ENCODE measurements at regions not wholly inside any gene's neighbourhood (a gene's known extent, or its start where the extent isn't known, plus 50 kb on each side); places are given as distances from the start of the nearest gene placed in this dataset.

DNA sequence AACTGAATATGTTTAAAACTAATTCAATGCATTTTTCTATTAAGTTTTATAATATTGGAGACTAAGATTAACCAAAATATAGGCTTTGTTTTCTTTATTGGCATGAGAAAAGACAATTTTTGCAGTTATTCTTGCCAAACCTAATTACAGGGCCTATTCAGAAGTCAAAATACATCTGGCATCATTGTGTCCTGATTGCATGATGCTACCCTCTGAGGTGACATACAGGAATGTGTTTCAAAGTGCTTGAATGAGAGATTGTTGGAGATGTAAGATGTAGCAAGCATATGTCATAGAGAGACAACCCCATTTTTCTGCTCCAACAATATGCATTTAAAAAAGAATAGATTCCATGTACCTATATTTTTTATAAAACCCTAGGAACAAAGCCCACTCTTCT is 1036.4 kb downstream of the PCDH18 start:
- Histone ChIP-seq H3K9ac (ENCODE audit: low read length) (no peak overlapping the region), H3F3A (ENCODE audit: insufficient read depth, low read length) (no peaks in the 10 kb centered on the region), H2AFZ (ENCODE audit: low read length) (no peak overlapping the region), H3K27me3 (ENCODE audit: insufficient read depth, low read length) (no peaks in the 10 kb centered on the region), H3K27ac (ENCODE audit: low read depth, low read length, poor library complexity, severe bottlenecking) (no peak overlapping the region), H3K4me3 (ENCODE audit: low read depth, low read length, poor library complexity, severe bottlenecking) (no peak overlapping the region), H4K20me1 (ENCODE audit: insufficient read depth, low read length) (no peaks in the 10 kb centered on the region), H3K36me3 (ENCODE audit: insufficient read depth, low read length) (no peaks in the 10 kb centered on the region), H3K9me3 (ENCODE audit: low read length) (no peaks in the 10 kb centered on the region), H3K4me2 (ENCODE audit: low read length) (no peak overlapping the region), H3K9me2 (ENCODE audit: low read depth, low read length) (no peaks in the 10 kb centered on the region), H3K79me2 (ENCODE audit: insufficient read depth, low read length) (no peaks in the 10 kb centered on the region), H3K4me1 (ENCODE audit: insufficient read depth, low read length, severe bottlenecking) (no peaks in the 10 kb centered on the region)
- TF ChIP-seq EZH2 (IDR thresholded peaks at IDR 0.05; ENCODE audit: borderline replicate concordance, low read length) = no peak
- TF ChIP-seq, protein P1, sequence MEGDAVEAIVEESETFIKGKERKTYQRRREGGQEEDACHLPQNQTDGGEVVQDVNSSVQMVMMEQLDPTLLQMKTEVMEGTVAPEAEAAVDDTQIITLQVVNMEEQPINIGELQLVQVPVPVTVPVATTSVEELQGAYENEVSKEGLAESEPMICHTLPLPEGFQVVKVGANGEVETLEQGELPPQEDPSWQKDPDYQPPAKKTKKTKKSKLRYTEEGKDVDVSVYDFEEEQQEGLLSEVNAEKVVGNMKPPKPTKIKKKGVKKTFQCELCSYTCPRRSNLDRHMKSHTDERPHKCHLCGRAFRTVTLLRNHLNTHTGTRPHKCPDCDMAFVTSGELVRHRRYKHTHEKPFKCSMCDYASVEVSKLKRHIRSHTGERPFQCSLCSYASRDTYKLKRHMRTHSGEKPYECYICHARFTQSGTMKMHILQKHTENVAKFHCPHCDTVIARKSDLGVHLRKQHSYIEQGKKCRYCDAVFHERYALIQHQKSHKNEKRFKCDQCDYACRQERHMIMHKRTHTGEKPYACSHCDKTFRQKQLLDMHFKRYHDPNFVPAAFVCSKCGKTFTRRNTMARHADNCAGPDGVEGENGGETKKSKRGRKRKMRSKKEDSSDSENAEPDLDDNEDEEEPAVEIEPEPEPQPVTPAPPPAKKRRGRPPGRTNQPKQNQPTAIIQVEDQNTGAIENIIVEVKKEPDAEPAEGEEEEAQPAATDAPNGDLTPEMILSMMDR (IDR thresholded peaks at IDR 0.05; ENCODE audit: low read length) = no peak

DNA sequence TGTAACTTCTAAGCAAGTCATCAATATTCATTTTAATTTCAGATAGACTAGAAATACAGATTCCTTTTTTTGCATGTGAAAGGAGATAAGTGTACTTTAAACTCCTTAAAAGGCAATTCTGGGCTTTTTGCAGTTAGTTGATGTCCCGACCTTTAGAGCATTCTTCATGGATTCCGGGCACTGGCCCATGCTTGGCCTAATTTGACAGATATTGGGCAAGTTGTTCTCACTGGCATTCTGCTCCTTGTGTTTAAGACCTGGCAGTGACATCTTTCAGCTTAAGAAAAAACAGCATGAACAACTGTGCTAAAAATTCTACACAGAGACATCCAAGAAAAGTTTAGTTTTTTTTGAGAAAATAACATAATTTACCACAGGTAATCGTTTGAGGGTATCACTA is 1037.2 kb downstream of the PCDH18 start:
- no peaks in the 10 kb centered on the region for H3K79me2 ChIP-seq (ENCODE audit: insufficient read depth, low read length)
- no peaks in the 10 kb centered on the region for H3K36me3 ChIP-seq (ENCODE audit: insufficient read depth, low read length)
- H3K27me3 ChIP-seq (ENCODE audit: insufficient read depth, low read length) = no peaks in the 10 kb centered on the region
- H3F3A ChIP-seq (ENCODE audit: insufficient read depth, low read length) = no peaks in the 10 kb centered on the region
- H3K9me2 ChIP-seq (ENCODE audit: low read depth, low read length) = no peaks in the 10 kb centered on the region
- H3K27ac ChIP-seq (ENCODE audit: low read depth, low read length, poor library complexity, severe bottlenecking) = no peak overlapping the region
- no peak overlapping the region for H3K9ac ChIP-seq (ENCODE audit: low read length)
- no peak overlapping the region for H3K4me2 ChIP-seq (ENCODE audit: low read length)
- H3K9me3 ChIP-seq (ENCODE audit: low read length) = no peaks in the 10 kb centered on the region
- H4K20me1 ChIP-seq (ENCODE audit: insufficient read depth, low read length) = no peaks in the 10 kb centered on the region
- no peaks in the 10 kb centered on the region for H3K4me1 ChIP-seq (ENCODE audit: insufficient read depth, low read length, severe bottlenecking)
- TF ChIP-seq, protein P1 (IDR thresholded peaks at IDR 0.05; ENCODE audit: low read length) = no peak
- no peak for TF ChIP-seq EZH2 (IDR thresholded peaks at IDR 0.05; ENCODE audit: borderline replicate concordance, low read length)
- no peak overlapping the region for H3K4me3 ChIP-seq (ENCODE audit: low read depth, low read length, poor library complexity, severe bottlenecking)
- no peak overlapping the region for H2AFZ ChIP-seq (ENCODE audit: low read length)

DNA sequence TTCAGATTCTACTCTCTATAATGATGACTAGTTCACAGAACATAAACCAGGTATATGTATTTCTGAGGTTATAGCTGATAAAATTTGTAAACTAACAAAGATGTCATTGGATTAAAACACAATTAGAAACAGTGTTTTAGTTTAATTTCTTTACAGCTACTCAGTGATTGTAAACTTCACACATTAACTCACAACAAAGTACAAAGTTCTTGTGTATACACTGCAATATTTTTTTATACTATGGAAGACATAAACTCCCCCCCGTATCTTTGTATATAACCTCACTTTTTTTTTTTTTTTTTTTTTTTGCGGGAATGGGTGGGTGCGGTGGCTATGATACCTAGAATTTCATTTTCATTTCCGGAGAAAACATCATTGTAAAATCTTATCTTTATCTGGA is 1043.2 kb downstream of the PCDH18 start:
- Histone ChIP-seq H3K27me3 (ENCODE audit: insufficient read depth, low read length) (no peaks in the 10 kb centered on the region), H3K4me1 (ENCODE audit: insufficient read depth, low read length, severe bottlenecking) (no peaks in the 10 kb centered on the region), H3K27ac (ENCODE audit: low read depth, low read length, poor library complexity, severe bottlenecking) (no peak overlapping the region), H3K36me3 (ENCODE audit: insufficient read depth, low read length) (no peaks in the 10 kb centered on the region), H4K20me1 (ENCODE audit: insufficient read depth, low read length) (no peaks in the 10 kb centered on the region), H3K9me2 (ENCODE audit: low read depth, low read length) (no peaks in the 10 kb centered on the region), H2AFZ (ENCODE audit: low read length) (no peak overlapping the region), H3K4me2 (ENCODE audit: low read length) (no peak overlapping the region), H3K9me3 (ENCODE audit: low read length) (no peaks in the 10 kb centered on the region), H3K4me3 (ENCODE audit: low read depth, low read length, poor library complexity, severe bottlenecking) (no peak overlapping the region), H3K79me2 (ENCODE audit: insufficient read depth, low read length) (no peaks in the 10 kb centered on the region), H3K9ac (ENCODE audit: low read length) (no peak overlapping the region), H3F3A (ENCODE audit: insufficient read depth, low read length) (no peaks in the 10 kb centered on the region)
- no peak for TF ChIP-seq EZH2 (IDR thresholded peaks at IDR 0.05; ENCODE audit: borderline replicate concordance, low read length)
- TF ChIP-seq, protein P1 (IDR thresholded peaks at IDR 0.05; ENCODE audit: low read length) = no peak

All from OCI-LY1 (cell line).